CD4-positive, alpha-beta T cell treated with Interleukin-15 for 4 hours (primary cell): ENCODE measurements at regions not wholly inside any gene's neighbourhood (a gene's known extent, or its start where the extent isn't known, plus 50 kb on each side); places are given as distances from the start of the nearest gene placed in this dataset.
A peak's percentile ranks its signal among the peaks of the same experiment; 100 is the strongest.

ENCODE experiments used
- DNase-seq: peaks from one replicate; pipeline ENCODE4 v3.0.0-alpha.2; 2020; ENCODE audit warnings: low spot score

DNA sequence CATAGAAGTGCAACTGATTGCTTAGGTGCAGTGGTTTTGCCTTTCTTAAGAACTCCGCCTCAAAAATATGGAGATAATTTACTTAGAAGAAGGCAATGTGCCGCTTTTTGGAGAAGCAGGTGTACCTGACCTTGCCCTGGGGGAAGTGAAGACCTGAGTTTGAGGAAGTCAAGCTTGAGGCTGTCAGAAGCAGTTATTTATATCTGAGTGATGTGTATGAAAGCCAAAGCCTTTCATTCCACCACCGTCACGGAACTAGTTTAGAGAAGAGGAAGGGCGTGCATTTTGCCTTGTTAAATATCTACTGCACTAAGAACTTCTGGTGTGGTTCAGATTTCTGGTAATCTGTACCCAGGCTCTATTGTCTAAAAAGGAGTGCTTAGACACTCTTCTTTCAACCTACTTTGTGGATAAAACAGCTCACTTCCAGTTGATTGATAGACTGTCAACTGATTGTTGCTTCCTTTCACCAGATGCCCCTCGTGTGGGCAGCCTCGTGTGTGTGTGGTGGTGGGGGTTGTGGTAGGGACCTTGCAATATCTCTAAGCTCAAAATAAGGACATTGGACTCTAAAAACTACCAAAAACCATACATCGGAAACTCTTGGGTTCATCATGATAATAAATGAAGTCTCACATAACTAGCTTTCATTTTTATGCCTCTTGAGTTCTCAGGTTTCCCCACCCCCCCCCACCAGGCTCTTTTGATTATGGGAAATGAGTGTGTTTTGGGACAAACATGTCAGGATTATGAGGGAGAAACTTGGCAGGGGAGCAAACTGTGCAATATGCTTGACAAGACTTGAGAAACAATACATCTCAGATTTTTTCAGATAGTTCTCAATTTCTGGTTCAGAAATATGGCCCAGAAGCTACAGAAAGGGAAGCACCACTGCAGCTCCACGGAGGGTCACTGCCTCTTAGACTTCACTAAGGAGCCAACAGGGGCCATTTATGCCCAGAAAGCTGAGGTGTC lies 78.6 kb downstream of the ARF6 start:
- DNase-seq, result peak; percentile 80

DNA sequence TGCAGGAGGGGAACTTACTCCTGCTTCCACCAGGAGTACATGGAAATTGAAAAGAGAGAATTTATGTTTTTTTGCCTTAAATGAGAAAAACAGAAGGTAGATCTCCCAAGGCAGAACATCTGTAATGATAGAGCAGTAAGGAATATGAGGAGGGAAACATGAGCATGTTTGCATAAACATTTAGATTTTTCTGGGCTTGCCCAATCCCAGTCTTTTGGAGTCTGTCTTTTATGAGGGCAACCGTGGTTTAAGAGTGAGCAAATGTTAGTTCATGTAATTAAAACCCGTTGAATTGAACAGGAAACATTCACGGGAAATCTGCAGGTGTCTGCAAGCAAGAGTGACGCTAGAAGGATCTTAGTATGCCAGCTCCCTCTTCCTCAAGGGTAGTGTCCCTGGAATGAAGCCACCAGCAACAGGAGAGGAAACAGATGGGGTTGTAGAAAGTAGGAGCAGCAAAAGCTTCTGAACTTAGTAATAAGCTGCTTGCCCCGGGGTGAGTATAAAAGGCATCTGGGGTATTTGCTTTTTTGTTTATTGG lies 79.3 kb downstream of the ARF6 start:
- no peak for DNase-seq

DNA sequence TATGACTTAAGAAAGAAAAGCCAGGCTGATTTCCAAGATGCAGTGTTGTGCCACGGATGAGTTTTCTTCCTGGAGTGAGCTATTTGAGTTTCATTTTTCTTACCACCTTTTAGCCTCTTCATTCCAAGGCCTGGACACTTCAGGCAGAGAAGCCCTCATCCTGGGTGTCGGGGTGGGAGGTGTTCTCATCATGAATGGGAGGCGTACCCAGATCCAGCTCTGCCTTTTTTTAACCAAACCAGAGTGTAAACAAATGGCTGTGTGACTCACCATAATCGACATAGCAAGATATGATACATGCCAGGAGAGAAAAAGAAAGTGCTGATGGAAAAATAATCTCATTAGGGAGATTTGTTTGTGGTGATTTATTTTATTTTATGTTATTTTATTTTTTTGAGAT lies 79.9 kb downstream of the ARF6 start:
- DNase-seq, result peak; percentile 68

DNA sequence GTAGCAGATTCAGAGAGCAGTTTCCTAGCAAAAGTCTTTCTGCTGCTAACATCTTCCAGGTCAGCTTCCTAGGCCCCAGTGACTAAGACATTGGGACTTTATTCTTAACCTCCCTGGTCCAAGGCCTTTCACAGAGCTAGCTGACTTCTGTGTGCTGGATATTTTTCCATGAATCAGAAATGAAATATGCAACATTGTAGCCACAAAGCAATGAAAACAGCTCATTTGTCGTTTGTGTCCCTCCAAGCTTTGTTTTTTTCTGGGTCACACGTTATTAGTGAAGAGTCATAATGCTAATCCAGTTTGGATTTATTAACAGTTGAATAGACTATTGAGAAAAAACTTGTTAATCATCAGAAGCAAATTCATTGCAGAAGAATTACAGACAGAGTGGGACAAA lies 82.4 kb downstream of the ARF6 start:
- DNase-seq, result no peak

DNA sequence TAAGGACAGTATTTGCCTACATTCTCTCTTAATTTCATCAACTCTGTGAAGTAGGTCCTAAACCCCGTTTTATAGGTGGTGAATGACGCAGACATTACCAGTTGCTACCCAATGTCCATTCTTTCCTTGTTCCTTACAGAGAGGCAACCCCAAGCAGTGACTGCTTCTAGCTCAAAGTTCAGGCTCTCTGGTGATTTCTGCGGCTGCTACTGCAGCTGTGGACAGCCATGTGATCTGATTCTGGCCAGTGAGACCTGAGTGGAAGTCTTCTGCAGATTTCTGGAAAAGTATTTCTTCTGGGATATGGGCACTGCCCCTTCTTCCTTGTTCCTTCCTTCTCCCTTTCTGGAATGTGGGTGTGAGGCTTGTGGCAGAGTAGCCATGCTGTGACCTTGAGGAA lies 82.9 kb downstream of the ARF6 start:
- DNase-seq, result no peak

DNA sequence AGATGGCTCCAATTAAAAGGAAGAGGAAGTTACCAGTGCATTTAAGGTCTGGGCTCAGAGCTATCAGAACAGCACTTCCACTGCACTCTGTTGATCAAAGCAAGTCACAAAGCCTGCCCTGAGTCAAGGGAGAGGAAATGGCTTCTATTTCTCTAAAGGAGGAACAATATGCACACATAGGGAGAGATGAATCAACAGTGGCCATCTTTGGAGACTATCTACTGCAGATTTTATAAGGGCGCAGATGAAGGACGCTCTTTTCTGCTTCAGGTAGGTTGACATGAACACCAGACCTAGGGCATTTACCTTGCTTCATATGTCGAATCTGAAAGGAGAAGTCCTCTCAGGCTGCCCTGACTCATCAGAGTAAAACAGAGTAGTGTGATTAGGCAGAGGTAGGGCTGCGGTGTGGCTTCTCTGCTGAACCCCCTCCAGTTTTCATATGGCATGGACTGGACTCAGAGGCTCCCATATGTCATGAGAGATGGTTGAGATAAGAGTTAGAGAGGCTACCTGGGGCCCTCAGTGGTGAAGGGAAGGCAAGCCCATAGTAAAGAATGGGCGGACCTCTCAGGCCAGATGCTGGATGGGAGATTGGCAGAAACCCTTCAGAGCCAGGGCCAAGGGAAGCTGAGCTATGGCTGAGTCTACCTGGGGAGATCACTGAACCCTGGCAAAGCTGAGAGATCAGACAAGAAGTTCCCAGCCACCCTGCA lies 84.4 kb downstream of the ARF6 start:
- DNase-seq, result peak; percentile 62

DNA sequence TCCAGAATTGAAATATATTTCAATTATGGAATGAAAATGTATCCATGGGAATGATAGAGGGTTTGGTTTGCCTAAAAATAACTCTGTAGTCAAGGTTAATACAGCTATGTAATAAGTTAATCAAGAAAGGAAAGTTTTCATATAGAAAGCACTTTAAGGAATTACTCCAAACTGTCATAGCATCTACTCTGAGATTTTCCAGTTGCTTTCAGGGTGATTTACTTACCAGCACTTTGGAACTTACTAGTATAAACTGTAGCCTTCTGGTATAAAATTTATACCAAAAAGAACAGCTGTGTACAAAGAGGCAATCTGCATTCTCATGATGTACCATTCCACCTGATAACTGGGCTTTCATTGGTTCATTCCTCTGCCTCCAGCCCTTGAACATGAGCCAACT lies 87.1 kb downstream of the ARF6 start:
- no peak for DNase-seq

DNA sequence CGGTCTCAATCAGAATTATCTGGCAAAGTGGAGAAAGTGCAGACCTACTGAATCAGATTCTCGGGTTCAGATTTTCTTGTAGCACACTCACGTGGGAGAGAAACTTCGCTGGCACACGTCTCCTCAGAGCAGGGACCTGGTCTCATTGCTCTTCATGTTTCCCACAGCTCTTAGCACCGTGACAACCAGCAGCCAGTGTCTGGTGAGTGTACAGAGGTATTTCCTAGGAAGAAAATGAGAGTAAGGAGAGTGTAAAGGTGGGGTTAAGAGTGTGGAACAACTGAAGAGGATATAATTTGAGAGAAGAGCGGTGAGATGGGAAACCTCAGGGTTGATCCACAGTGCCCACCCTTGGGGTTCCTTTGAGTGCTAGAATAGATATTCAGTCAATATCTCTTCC lies 89.2 kb downstream of the ARF6 start:
- no peak for DNase-seq

DNA sequence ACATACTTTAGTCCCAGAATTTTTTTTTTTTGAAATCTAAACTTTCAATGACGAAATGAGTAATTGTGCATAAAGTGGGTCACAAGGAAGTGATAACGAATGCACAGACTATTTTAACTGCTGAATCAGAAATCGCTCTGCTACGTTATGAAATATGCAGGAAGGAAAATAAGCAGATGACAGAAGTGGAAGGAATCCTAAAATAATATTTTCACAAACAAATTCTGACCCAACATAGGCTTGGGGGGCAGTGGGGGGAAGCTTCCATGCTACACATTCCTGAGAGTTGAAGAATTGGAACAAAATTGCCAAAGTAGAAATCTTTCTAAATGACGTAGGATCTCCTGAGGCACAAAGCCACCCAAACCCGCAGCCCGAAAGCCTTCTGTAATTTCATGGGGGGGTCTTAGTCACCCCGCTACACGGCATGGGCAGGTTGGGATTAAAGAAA lies 89.6 kb downstream of the ARF6 start:
- DNase-seq, result peak; percentile 28

DNA sequence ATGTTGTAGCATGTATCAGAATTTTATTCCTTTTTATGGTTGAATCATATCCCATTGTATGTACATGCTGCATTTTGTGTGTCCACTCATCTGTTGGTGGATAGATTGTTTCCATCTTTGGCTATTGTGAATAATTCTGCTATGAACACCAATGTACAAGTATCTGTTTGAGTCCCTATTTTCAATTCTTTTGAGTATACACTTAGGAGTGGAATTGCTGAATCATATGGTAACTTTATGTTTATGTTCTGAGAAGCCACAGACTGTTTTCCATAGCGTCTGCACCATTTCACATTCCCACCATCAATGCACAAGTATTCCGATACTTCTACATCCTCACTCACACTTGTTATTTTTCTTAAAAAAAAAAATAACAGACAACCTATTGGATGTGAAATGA lies 91.5 kb downstream of the ARF6 start:
- DNase-seq, result no peak

DNA sequence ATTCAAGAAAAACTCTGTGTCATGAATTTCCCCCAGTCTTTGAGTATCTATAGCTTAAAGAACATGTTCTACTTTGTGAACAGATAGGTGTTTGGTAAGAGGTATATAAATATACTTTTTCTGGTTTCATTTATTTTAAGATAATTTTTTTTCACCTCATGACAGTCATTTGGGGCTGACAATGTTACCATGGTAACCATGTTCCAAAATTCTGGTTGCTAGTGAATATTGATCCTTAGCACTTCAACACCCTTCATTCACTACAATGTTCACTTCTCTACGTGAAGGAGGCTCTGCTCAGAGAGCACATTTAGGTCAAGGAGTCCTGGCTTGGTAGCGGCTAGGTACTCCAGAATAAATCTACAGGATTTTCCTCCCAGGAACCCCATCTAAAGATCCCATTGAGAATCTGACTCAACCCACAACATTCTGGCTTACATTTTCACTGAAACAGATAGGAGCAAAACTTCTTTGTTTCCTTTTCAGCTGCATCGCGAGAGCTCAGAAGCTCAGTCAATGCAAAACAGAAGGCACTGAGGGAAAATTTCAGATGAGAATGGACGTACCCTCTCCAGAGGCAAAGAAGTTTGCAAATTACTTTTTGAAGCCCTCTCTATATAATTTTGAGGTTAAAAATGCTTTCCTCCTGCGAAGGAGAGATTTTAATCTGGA lies 93.6 kb downstream of the ARF6 start:
- DNase-seq, result no peak

DNA sequence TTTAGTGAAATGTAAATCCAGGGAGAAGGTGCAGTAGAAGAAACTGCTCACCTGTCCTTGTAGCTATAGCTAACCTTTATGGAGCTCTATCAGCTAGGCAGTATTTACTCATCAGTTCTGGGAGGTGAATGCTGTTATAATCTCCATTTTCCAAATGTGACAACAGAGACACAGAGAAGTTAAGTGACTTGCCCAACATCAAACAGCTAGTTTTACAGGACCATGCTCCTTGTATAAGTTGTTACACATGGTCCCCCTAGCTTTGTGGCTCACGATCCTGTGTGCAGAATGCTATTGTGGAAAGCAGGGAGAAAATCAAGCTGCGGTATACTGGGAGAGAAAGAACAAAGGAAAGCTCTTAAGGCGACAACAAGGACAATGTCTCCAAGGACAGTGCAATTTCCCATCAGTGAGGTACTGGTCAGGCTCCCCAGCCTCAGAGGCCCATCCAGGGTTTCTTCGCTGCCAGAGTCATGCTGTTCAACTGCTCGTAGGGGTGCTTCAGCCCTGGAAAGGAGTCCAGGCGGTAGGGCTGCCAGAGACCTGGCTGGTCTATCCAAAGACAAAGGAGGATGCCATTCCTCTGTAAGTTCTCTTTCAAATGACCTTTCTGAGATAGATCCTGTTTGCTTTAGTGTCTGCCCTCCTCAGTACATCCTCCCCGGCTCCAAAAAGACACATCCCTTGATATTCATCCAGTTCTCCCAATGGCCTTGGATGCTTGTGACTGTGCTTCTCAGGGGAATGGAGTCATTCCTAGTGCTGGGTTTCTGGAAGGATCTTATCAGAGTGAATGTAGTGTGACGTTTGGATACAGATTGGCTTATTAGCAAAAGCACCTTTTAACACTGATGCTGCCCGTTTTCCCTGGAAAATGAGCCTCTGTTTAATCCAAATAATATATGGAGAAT lies 95.5 kb downstream of the ARF6 start:
- DNase-seq, result no peak

DNA sequence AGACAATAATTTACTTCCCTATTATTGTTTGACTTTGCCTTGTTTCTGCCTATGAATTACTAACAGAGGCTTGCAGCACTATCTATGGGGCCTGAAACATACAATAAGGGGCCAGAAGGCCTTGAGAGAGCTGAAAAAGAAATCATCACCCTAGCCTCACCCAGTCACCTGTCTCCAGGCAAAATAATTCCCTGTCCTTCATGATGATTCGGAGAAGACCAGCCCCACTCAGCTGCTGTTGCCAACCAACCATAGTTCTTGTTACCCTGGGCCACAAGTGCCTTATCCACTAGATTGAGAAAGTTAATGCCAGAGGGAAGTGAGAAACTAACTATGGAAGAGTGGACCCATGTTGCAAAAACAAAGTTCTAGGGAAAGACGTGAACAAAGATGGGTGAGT lies 97.1 kb downstream of the ARF6 start:
- DNase-seq, result no peak

DNA sequence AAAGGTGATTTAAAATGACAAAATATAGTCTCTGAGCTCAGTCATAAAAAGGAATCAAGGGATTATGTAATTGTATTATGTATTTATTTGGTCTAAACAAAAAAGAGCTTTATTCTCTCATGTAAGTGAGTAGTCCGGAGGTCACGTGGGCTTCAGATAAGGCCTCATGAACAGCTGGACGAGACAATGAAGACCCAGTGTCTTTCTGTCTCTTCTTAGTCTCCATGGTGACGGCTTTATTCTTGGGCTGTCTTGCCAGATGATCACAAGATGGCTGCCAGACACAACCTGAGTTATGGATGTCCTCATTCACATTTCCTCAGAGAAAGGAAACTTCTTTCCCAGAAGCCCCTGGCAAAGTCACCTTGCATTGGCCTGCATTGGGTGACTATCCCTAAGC lies 98.6 kb downstream of the ARF6 start:
- no peak for DNase-seq

DNA sequence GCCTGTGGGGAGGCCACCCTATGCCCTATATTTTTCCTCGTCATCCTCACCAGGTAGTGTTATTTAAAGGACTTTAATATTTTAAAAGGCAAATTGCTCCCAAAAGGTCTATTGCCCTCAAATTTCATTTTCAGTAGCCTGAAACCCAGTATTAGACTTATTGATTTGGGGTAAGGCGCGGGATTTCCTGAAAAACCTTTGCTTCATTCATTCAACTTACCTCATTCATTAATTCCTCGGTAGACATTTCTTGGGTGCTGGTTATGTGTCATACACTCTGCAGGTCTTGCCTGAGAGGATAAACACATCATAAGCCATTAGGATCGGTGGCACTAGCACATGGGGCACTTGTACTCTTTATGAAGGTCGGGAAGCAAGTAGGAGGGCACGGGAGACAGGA lies 99.2 kb downstream of the ARF6 start:
- no peak for DNase-seq

DNA sequence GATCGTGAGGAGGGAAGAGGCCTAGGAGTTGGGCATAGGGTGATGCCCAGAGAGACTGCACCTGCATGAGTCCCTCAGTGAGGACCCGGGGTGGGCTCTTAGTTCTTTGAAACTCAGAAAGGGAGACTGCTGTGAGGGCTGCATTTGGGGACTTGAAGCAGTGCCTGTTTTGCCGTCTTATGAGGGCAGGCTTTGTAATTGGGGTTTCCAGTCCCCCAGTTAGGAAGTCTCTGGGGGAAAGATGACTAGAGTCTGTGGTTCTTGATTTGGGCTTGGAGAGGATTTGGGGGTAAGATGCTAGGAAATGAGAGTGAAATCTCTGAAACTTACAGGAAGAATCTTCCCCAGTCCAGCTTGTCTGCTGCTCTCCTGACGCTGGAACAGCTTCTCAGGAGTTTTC lies 99.6 kb downstream of the ARF6 start:
- DNase-seq, result no peak

DNA sequence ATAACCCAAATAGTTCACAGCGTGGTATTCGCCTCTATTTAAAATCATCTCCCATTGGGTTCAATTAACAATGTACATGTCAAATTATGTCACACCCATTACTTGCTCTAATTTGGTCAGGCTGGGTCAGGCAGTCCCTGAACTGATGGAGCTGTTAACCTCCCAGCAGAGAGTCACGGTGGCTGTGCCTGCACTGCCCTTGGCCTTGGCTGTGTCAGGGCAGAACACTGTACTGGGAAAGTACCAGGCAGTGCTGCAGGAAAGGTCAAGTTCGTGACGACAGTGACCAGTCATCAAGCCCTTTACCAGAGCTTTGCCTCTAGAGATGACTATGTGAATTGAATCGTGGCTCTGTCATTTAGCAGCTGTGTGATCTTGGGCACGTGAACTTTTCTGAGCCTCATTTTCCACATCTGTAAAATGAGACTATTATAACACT lies 100.0 kb downstream of the ARF6 start:
- no peak for DNase-seq

DNA sequence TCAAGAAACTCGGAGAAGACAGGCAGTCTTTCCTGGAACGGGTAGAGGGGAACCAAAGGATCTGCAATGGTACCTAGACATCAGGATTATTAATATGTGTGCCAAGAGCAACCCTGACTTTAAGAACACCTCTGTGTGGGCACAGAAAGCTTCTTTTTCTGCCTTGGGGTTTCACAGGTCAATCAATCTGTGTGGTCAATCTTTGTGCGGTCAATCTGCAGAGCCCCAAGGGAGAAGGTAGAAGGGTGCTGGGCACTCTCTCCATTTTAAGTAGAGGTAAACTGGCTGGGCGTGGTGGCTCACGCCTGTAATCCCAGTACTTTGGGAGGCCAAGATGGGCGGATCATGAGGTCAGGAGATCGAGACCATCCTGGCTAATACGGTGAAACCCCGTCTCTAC lies 100.7 kb downstream of the ARF6 start:
- DNase-seq, result no peak

DNA sequence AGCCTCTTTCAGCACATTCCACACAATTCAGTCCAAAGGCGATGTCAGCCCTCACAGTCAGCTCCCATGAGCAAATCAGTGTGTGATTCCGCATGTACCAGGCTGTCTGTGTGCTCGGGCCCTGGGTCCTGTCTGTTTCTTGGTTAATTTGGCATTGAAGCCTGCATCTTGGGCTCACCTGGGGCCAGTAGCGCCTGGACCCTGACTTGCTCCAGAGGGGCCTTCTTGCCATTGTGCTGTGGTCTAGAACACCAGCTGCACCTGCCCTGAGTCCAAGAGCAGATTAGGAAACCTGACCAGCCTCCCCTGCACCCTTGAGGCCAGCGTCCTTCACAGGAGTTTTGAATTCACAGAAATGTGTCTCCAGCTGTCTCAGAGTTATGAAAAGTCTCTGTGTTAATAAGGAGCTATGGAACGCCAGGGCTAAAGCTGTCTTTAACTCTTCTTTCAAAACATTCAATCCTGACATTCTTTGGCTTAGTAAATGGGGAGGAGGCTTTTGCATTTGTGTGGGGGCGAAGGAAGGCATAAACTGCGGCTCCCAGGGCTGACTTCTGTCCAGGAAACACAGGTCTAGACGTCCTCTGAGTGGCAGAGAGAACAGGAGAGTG lies 102.2 kb downstream of the ARF6 start:
- no peak for DNase-seq

DNA sequence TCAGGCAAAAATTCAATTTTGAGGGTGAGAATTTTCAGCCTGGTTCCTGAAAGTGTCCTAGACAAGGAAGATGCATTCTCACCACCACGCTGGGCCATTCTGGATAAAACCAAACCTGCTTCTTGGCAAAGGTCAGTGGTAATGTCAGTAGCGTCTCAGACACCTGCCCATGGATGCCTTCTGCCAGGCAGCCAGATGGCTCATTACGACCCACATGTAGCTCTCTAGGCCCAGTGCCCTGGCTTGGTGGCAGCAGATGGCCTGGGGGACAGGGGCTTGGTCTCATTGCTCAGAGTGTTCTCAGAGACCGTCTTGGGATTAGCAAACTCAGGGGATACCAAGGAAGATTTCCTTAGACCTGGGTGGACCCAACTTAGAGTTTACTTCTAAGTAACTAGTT lies 105.1 kb downstream of the ARF6 start:
- no peak for DNase-seq
